ENCODE measurements at regions not wholly inside any gene's neighbourhood (a gene's known extent, or its start where the extent isn't known, plus 50 kb on each side); places are given as distances from the start of the nearest gene placed in this dataset.

DNA sequence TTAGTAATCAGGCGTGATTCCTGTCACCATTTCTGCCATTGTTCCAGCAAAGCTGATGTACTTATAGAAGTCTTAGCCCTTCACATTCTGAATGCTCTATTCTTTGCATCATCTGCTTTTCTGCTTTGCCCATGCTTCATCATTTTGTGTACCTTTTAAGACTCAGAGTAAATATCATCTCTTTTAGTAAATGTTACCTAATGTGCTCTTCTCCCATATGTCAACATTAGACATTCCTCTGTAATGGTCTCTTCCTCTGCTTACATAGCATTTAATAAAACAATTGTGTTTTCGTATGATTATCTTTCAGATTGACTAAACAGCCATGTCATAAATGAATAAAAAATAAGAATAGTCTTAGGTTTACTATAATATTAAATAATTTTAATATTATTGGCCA lies 719.6 kb upstream of the GRM3 start:
- TF ChIP-seq CTCF (conservative IDR thresholded peaks at IDR 0.05 in 1 of 2, IDR thresholded peaks at IDR 0.05 in 1 of 2; ENCODE audit: low read depth in 1 of 2, low read length in 2 of 2): no peak
- no peak for TF ChIP-seq EZH2 (IDR thresholded peaks at IDR 0.05; ENCODE audit: low read length, missing control alignments)
- Histone ChIP-seq H3K4me3 (replicated peaks in 1 of 4; ENCODE audit: control extremely low read depth in 1 of 4, insufficient read depth in 1 of 4, low read depth in 3 of 4, low read length in 4 of 4) (no peak overlapping the region), H3K79me2 (ENCODE audit: control insufficient read depth, insufficient read depth, low read length) (no peaks in the 10 kb centered on the region), H4K20me1 (ENCODE audit: control insufficient read depth, extremely low read depth, insufficient read depth, low read length) (no peaks in the 10 kb centered on the region), H3K9me3 (ENCODE audit: control insufficient read depth, insufficient read depth, low read depth, low read length) (no peaks in the 10 kb centered on the region), H3K4me1 (ENCODE audit: control insufficient read depth, extremely low read depth, insufficient read depth, low read length) (no peaks in the 10 kb centered on the region), H3K27me3 (ENCODE audit: control insufficient read depth, insufficient read depth, low read length) (no peaks in the 10 kb centered on the region), H3K9ac (ENCODE audit: insufficient read depth, low read length) (no peak overlapping the region), H3K36me3 (ENCODE audit: control insufficient read depth, insufficient read depth, low read length) (no peaks in the 10 kb centered on the region), H2AFZ (ENCODE audit: low read length) (no peak overlapping the region), H3K4me2 (ENCODE audit: extremely low read depth, insufficient read depth, low read length) (no peak overlapping the region), H3K27ac (ENCODE audit: insufficient read depth, low read length) (no peak overlapping the region)
- DNase-seq (ENCODE audit: low read depth in 2 of 2): no peak

DNA sequence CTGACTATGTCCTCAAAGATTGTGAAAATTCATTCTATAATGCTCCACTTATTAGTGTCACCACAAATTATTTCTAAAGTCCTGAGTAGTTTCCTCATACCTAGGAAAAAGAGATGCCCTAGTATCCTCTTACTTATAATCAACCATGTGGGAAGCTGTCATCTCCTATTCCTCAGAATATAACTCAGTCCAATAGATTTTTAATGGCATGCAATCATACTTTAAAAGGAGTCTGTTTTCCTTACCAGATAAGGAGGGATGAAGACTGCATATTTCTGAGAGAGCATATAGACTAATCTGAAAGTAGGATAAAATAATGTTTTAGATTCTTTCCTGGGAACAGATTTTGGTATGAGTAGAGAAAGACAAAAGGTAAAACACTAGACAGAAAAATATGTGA lies 727.7 kb upstream of the GRM3 start:
- no peaks in the 10 kb centered on the region for H3K4me1 ChIP-seq (ENCODE audit: control insufficient read depth, extremely low read depth, insufficient read depth, low read length)
- H2AFZ ChIP-seq (ENCODE audit: low read length): no peak overlapping the region
- no peaks in the 10 kb centered on the region for H4K20me1 ChIP-seq (ENCODE audit: control insufficient read depth, extremely low read depth, insufficient read depth, low read length)
- no peak for TF ChIP-seq EZH2 (IDR thresholded peaks at IDR 0.05; ENCODE audit: low read length, missing control alignments)
- TF ChIP-seq CTCF (conservative IDR thresholded peaks at IDR 0.05 in 1 of 2, IDR thresholded peaks at IDR 0.05 in 1 of 2; ENCODE audit: low read depth in 1 of 2, low read length in 2 of 2): no peak
- DNase-seq (ENCODE audit: low read depth in 2 of 2): no peak
- H3K9me3 ChIP-seq (ENCODE audit: control insufficient read depth, insufficient read depth, low read depth, low read length): no peaks in the 10 kb centered on the region
- H3K36me3 ChIP-seq (ENCODE audit: control insufficient read depth, insufficient read depth, low read length): no peaks in the 10 kb centered on the region
- no peak overlapping the region for H3K4me3 ChIP-seq (replicated peaks in 1 of 4; ENCODE audit: control extremely low read depth in 1 of 4, insufficient read depth in 1 of 4, low read depth in 3 of 4, low read length in 4 of 4)
- H3K27me3 ChIP-seq (ENCODE audit: control insufficient read depth, insufficient read depth, low read length): no peaks in the 10 kb centered on the region
- no peaks in the 10 kb centered on the region for H3K79me2 ChIP-seq (ENCODE audit: control insufficient read depth, insufficient read depth, low read length)
- no peak overlapping the region for H3K4me2 ChIP-seq (ENCODE audit: extremely low read depth, insufficient read depth, low read length)
- H3K9ac ChIP-seq (ENCODE audit: insufficient read depth, low read length): no peak overlapping the region
- H3K27ac ChIP-seq (ENCODE audit: insufficient read depth, low read length): no peak overlapping the region

DNA sequence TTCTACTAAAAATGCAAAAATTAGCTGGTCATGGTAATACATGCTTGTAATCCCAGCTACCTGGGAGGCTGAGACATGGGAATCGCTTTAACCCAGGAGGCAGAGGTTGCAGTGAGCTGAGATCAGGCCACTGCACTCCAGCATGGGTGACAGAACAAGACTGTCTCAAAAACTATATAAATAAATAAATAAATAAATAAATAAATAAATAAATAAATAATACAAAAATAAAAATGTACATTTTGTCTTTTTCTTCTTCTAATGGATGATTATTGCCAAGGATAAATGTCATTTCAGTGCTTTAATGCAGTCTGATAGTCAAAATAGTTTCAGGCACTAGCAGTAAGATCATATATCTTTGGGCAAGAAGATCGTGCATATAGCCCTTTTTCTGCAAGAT lies 727.6 kb upstream of the SEMA3D start:
- H3K9ac ChIP-seq (ENCODE audit: insufficient read depth, low read length): no peak overlapping the region
- H3K4me2 ChIP-seq (ENCODE audit: extremely low read depth, insufficient read depth, low read length): no peak overlapping the region
- no peaks in the 10 kb centered on the region for H3K36me3 ChIP-seq (ENCODE audit: control insufficient read depth, insufficient read depth, low read length)
- no peak overlapping the region for H3K4me3 ChIP-seq (replicated peaks in 1 of 4; ENCODE audit: control extremely low read depth in 1 of 4, insufficient read depth in 1 of 4, low read depth in 3 of 4, low read length in 4 of 4)
- no peak overlapping the region for H2AFZ ChIP-seq (ENCODE audit: low read length)
- no peak overlapping the region for H3K27ac ChIP-seq (ENCODE audit: insufficient read depth, low read length)
- no peaks in the 10 kb centered on the region for H3K79me2 ChIP-seq (ENCODE audit: control insufficient read depth, insufficient read depth, low read length)
- no peaks in the 10 kb centered on the region for H3K27me3 ChIP-seq (ENCODE audit: control insufficient read depth, insufficient read depth, low read length)
- no peaks in the 10 kb centered on the region for H4K20me1 ChIP-seq (ENCODE audit: control insufficient read depth, extremely low read depth, insufficient read depth, low read length)
- H3K4me1 ChIP-seq (ENCODE audit: control insufficient read depth, extremely low read depth, insufficient read depth, low read length): no peaks in the 10 kb centered on the region
- H3K9me3 ChIP-seq (ENCODE audit: control insufficient read depth, insufficient read depth, low read depth, low read length): no peaks in the 10 kb centered on the region
- TF ChIP-seq EZH2 (IDR thresholded peaks at IDR 0.05; ENCODE audit: low read length, missing control alignments): no peak
- TF ChIP-seq CTCF (conservative IDR thresholded peaks at IDR 0.05 in 1 of 2, IDR thresholded peaks at IDR 0.05 in 1 of 2; ENCODE audit: low read depth in 1 of 2, low read length in 2 of 2): no peak
- DNase-seq (ENCODE audit: low read depth in 2 of 2): no peak
